H9 (cell line): ENCODE measurements at regions not wholly inside any gene's neighbourhood (a gene's known extent, or its start where the extent isn't known, plus 50 kb on each side); places are given as distances from the start of the nearest gene placed in this dataset.

Experiments
- DNase-seq: peaks from one replicate; pipeline ENCODE4 v3.0.0-alpha.2; 2017
- H2AFZ ChIP-seq: one replicate; pipeline ENCODE4 v1.6.1; 2013; ENCODE audit warnings: mild to moderate bottlenecking, low read length, control low read depth, moderate library complexity
- H2AK5ac ChIP-seq: 2 replicates; pipeline ENCODE4 v1.6.1; 2013; ENCODE audit warnings: low read length, control low read depth, mixed read lengths; ENCODE audit not compliant: insufficient read length
- H2BK120ac ChIP-seq: one replicate; pipeline ENCODE4 v1.6.1; 2013; ENCODE audit warnings: low read depth, mild to moderate bottlenecking, low read length, control low read depth, inconsistent platforms; ENCODE audit not compliant: poor library complexity, severe bottlenecking
- H2BK12ac ChIP-seq: 2 replicates; pipeline ENCODE4 v1.6.1; 2013; ENCODE audit warnings: low read length, control low read depth, mixed read lengths, low read depth; ENCODE audit not compliant: insufficient read length
- H2BK15ac ChIP-seq: 2 replicates; pipeline ENCODE4 v1.6.1; 2013; ENCODE audit warnings: low read depth, low read length, control low read depth
- H2BK20ac ChIP-seq: one replicate; pipeline ENCODE4 v1.6.1; 2013; ENCODE audit warnings: low read depth, mild to moderate bottlenecking, low read length, control low read depth, inconsistent platforms; ENCODE audit not compliant: poor library complexity, severe bottlenecking
- H2BK5ac ChIP-seq: 2 replicates; pipeline ENCODE4 v1.6.1; 2013; ENCODE audit warnings: low read length, control low read depth, mixed read lengths; ENCODE audit not compliant: insufficient read length
- H3K14ac ChIP-seq: 2 replicates; pipeline ENCODE4 v1.6.1; 2013; ENCODE audit warnings: low read length, control low read depth; ENCODE audit not compliant: insufficient read depth
- H3K18ac ChIP-seq: 2 replicates; pipeline ENCODE4 v1.6.1; 2013; ENCODE audit warnings: low read depth, mild to moderate bottlenecking, mixed read lengths, low read length, control low read depth; ENCODE audit not compliant: insufficient read length
- H3K23ac ChIP-seq: 2 replicates; pipeline ENCODE4 v1.6.1; 2013; ENCODE audit warnings: low read length, control low read depth, mixed read lengths, low read depth; ENCODE audit not compliant: insufficient read length
- H3K23me2 ChIP-seq: 2 replicates; pipeline ENCODE4 v1.6.1; 2013; ENCODE audit warnings: low read depth, mild to moderate bottlenecking, mixed read lengths, low read length, control low read depth; ENCODE audit not compliant: insufficient read length, poor library complexity, severe bottlenecking
- H3K27ac ChIP-seq: 2 replicates; pipeline ENCODE4 v1.5.1; 2013; ENCODE audit warnings: low read length, control low read depth, mixed read lengths, low read depth; ENCODE audit not compliant: insufficient read length
- H3K27me3 ChIP-seq: 2 replicates; pipeline ENCODE4 v1.6.1; 2013; ENCODE audit warnings: low read length, control low read depth, inconsistent platforms; ENCODE audit not compliant: insufficient read depth
- H3K4ac ChIP-seq: 2 replicates; pipeline ENCODE4 v1.6.1; 2013; ENCODE audit warnings: low read depth, mild to moderate bottlenecking, control low read depth, inconsistent platforms, low read length, moderate library complexity
- H3K4me1 ChIP-seq: 2 replicates; pipeline ENCODE4 v1.6.1; 2013; ENCODE audit warnings: low read length, control low read depth, inconsistent platforms; ENCODE audit not compliant: insufficient read depth
- H3K4me2 ChIP-seq: 2 replicates; pipeline ENCODE4 v1.6.1; 2013; ENCODE audit warnings: low read length, control low read depth, mixed read lengths; ENCODE audit not compliant: insufficient read length, insufficient read depth
- H3K56ac ChIP-seq: 2 replicates; pipeline ENCODE4 v1.6.1; 2013; ENCODE audit warnings: low read depth, mild to moderate bottlenecking, mixed read lengths, low read length, control low read depth; ENCODE audit not compliant: insufficient read length
- H3K79me1 ChIP-seq: 2 replicates; pipeline ENCODE4 v1.6.1; 2013; ENCODE audit warnings: low read depth, mild to moderate bottlenecking, moderate library complexity, low read length, control low read depth, inconsistent platforms; ENCODE audit not compliant: insufficient read depth, poor library complexity, severe bottlenecking
- H3K79me2 ChIP-seq: 2 replicates; pipeline ENCODE4 v1.6.1; 2013; ENCODE audit warnings: low read length, control low read depth, inconsistent platforms; ENCODE audit not compliant: insufficient read depth
- H3K9ac ChIP-seq: 2 replicates; pipeline ENCODE4 v1.6.1; 2013; ENCODE audit warnings: low read length, control low read depth, mixed read lengths; ENCODE audit not compliant: insufficient read length; ENCODE audit errors: extremely low read depth
- H3K9me3 ChIP-seq: one replicate; pipeline ENCODE4 v1.6.1; 2013; ENCODE audit warnings: low read depth, low read length, inconsistent platforms; ENCODE audit not compliant: control insufficient read depth
- H3T11ph ChIP-seq: one replicate; pipeline ENCODE4 v1.6.1; 2013; ENCODE audit warnings: mild to moderate bottlenecking, low read length, control low read depth, inconsistent platforms
- H4K20me1 ChIP-seq: one replicate; pipeline ENCODE4 v1.6.1; 2013; ENCODE audit not compliant: control insufficient read depth, insufficient read length, insufficient read depth
- H4K5ac ChIP-seq: 2 replicates; pipeline ENCODE4 v1.6.1; 2013; ENCODE audit warnings: low read depth, mild to moderate bottlenecking, mixed read lengths, low read length, control low read depth; ENCODE audit not compliant: insufficient read length
- H4K8ac ChIP-seq: replicated peaks from 2 replicates; pipeline ENCODE4 v1.6.1; 2013; ENCODE audit warnings: low read length, control low read depth, mixed read lengths, low read depth; ENCODE audit not compliant: insufficient read length
- H4K91ac ChIP-seq: 2 replicates; pipeline ENCODE4 v1.6.1; 2013; ENCODE audit warnings: low read depth, mild to moderate bottlenecking, moderate library complexity, mixed read lengths, low read length, control low read depth; ENCODE audit not compliant: insufficient read length
- H3K27ac Mint-ChIP-seq, 3 experiments: 2 replicates in 2 of 3; 3 replicates in 1 of 3; pipeline ENCODE4 v1.8.0; 2020 to 2021; ENCODE audit warnings: mixed read lengths in 3 of 3, mild to moderate bottlenecking in 1 of 3, moderate library complexity in 1 of 3
- H3K27me3 Mint-ChIP-seq: 2 replicates; pipeline ENCODE4 v1.8.0; 2021; ENCODE audit warnings: low read depth, mild to moderate bottlenecking, moderate library complexity, mixed read lengths
- H3K36me3 Mint-ChIP-seq, 3 experiments: 2 replicates in 2 of 3; 3 replicates in 1 of 3; pipeline ENCODE4 v1.8.0; 2020 to 2021; ENCODE audit warnings: low read depth in 3 of 3, mixed read lengths in 3 of 3; ENCODE audit not compliant: insufficient read depth in 1 of 3
- H3K4me1 Mint-ChIP-seq, 2 experiments: 2 replicates each; pipeline ENCODE4 v1.8.0; 2020; ENCODE audit warnings: mixed read lengths in 2 of 2
- H3K4me3 Mint-ChIP-seq, 2 experiments: 2 replicates in 1 of 2; 3 replicates in 1 of 2; pipeline ENCODE4 v1.8.0; 2020 to 2021; ENCODE audit warnings: mild to moderate bottlenecking in 2 of 2, mixed read lengths in 2 of 2, moderate library complexity in 1 of 2
- H3K9me3 Mint-ChIP-seq, 2 experiments: 2 replicates in 1 of 2; 3 replicates in 1 of 2; pipeline ENCODE4 v1.8.0; 2020; ENCODE audit warnings: mild to moderate bottlenecking in 2 of 2, mixed read lengths in 2 of 2, moderate library complexity in 1 of 2
- CTCF ChIP-seq: fragments of 200-600 bp; sonication (generic); conservative IDR thresholded peaks from 3 replicates; pipeline ENCODE4 v1.8.0; 2021; ENCODE audit warnings: antibody characterized with exemption, mild to moderate bottlenecking
- WGBS: extraction: QIAGEN DNeasy Blood & Tissue Kit; methylation state at CpG from one replicate; pipeline ENCODE4 v1.1.7; 2013; ENCODE audit warnings: missing lambda C conversion rate, low lambda C conversion rate, mixed read lengths; ENCODE audit not compliant: insufficient read length; ENCODE audit errors: extremely low coverage; 5-methylcytosine and 5-hydroxymethylcytosine counted together

GRCh38 chr3:33971055-33971454 lies 172.6 kb downstream of the PDCD6IP start:
- no peak overlapping the region for H3K9ac ChIP-seq
- no peaks in the 10 kb centered on the region for H3K79me2 ChIP-seq
- H3K27ac ChIP-seq = no peak overlapping the region
- H3K4me3 Mint-ChIP-seq = no peak overlapping the region
- no peaks in the 10 kb centered on the region for H4K20me1 ChIP-seq
- H3K4me1 Mint-ChIP-seq = no peaks in the 10 kb centered on the region
- no peak overlapping the region for H3K56ac ChIP-seq
- no peak for DNase-seq
- H3K27me3 ChIP-seq = no peaks in the 10 kb centered on the region
- H2AFZ ChIP-seq = no peak overlapping the region
- no peak overlapping the region for H3K4ac ChIP-seq
- peaks cover 8 to 26% (median 14%) of the 10 kb centered on the region in 3 experiments for H3K36me3 Mint-ChIP-seq
- no peak overlapping the region for H3K4me2 ChIP-seq
- H3K27me3 Mint-ChIP-seq = peaks cover 6% of the 10 kb centered on the region
- no peak overlapping the region for H3K18ac ChIP-seq
- no peak overlapping the region for H3T11ph ChIP-seq
- H3K4me1 ChIP-seq = no peaks in the 10 kb centered on the region
- no peak overlapping the region for H2BK12ac ChIP-seq
- WGBS = no CpG with 5 or more reads among the region's 1 CpG
- no peak overlapping the region for H3K23ac ChIP-seq
- TF ChIP-seq CTCF = no peak
- no peak overlapping the region for H4K91ac ChIP-seq
- H3K14ac ChIP-seq = no peak overlapping the region
- H4K5ac ChIP-seq = no peak overlapping the region
- no peak overlapping the region for H3K27ac Mint-ChIP-seq
- no peak overlapping the region for H2BK120ac ChIP-seq
- no peak overlapping the region for H2BK5ac ChIP-seq
- H3K23me2 ChIP-seq = no peaks in the 10 kb centered on the region
- H3K9me3 ChIP-seq = peaks cover 11% of the 10 kb centered on the region
- no peak overlapping the region for H2BK15ac ChIP-seq
- H2AK5ac ChIP-seq = no peak overlapping the region
- H2BK20ac ChIP-seq = no peak overlapping the region
- peaks cover 23 to 33% of the 10 kb centered on the region in 2 experiments for H3K9me3 Mint-ChIP-seq
- H3K79me1 ChIP-seq = no peaks in the 10 kb centered on the region
- H4K8ac ChIP-seq = no peak overlapping the region
